Neural cell (in vitro differentiated cells): ENCODE measurements at regions not wholly inside any gene's neighbourhood (a gene's known extent, or its start where the extent isn't known, plus 50 kb on each side); places are given as distances from the start of the nearest gene placed in this dataset.

ENCODE experiments used
- H2AFZ ChIP-seq: fragments of 200-600, 300-800 bp; sonication (generic), shearing (Covaris generic); 2 replicates; pipeline ENCODE4 v1.6.0; 2014; ENCODE audit warnings: low read depth, mild to moderate bottlenecking, antibody characterized with exemption, low read length, moderate library complexity
- H3F3A ChIP-seq: fragments of 200-600 bp; shearing (Covaris generic); 2 replicates; pipeline ENCODE4 v1.6.1; 2016; ENCODE audit warnings: mild to moderate bottlenecking, moderate library complexity, mixed read lengths, antibody characterized with exemption, low read length; ENCODE audit not compliant: insufficient read depth, poor library complexity, severe bottlenecking
- H3K27ac ChIP-seq: fragments of 200-600, 300-800 bp; sonication (generic), shearing (Covaris generic); 2 replicates; pipeline ENCODE4 v1.5.1; 2014; ENCODE audit warnings: mild to moderate bottlenecking, low read length, moderate library complexity
- H3K27me3 ChIP-seq: fragments of 300-800, 200-600 bp; sonication (generic), shearing (Covaris generic); 2 replicates; pipeline ENCODE4 v1.6.0; 2014; ENCODE audit warnings: mild to moderate bottlenecking, low read depth, low read length, moderate library complexity; ENCODE audit not compliant: insufficient read depth
- H3K36me3 ChIP-seq: fragments of 300-800, 200-600 bp; sonication (generic), shearing (Covaris generic); 2 replicates; pipeline ENCODE4 v1.5.1; 2014; ENCODE audit warnings: mild to moderate bottlenecking, antibody characterized with exemption, low read length, moderate library complexity; ENCODE audit not compliant: insufficient read depth
- H3K4me2 ChIP-seq: fragments of 300-800, 200-600 bp; sonication (generic), shearing (Covaris generic); 2 replicates; pipeline ENCODE4 v1.6.0; 2014; ENCODE audit warnings: mild to moderate bottlenecking, low read length
- H3K4me3 ChIP-seq: fragments of 300-800, 200-600 bp; sonication (generic), shearing (Covaris generic); 2 replicates; pipeline ENCODE4 v1.5.1; 2014; ENCODE audit warnings: mild to moderate bottlenecking, low read length, moderate library complexity
- H3K79me2 ChIP-seq: fragments of 200-600 bp; shearing (Covaris generic); replicated peaks from 2 replicates; pipeline ENCODE4 v1.6.0; 2014; ENCODE audit warnings: mild to moderate bottlenecking, low read length, moderate library complexity; ENCODE audit not compliant: insufficient read depth
- H3K9ac ChIP-seq: fragments of 300-800, 200-600 bp; sonication (generic), shearing (Covaris generic); 2 replicates; pipeline ENCODE4 v1.6.1; 2016; ENCODE audit warnings: mild to moderate bottlenecking, low read length, mixed read lengths
- H3K9me2 ChIP-seq: fragments of 200-600 bp; shearing (Covaris generic); 2 replicates; pipeline ENCODE4 v1.6.1; 2016; ENCODE audit warnings: mild to moderate bottlenecking, low read length, mixed read lengths; ENCODE audit not compliant: insufficient read depth
- H3K9me3 ChIP-seq: fragments of 200-600, 300-800 bp; sonication (generic), shearing (Covaris generic); 2 replicates; pipeline ENCODE4 v1.6.1; 2016; ENCODE audit warnings: mild to moderate bottlenecking, mixed run types, low read length, moderate library complexity, mixed read lengths
- H4K20me1 ChIP-seq: fragments of 200-600 bp; shearing (Covaris generic); 2 replicates; pipeline ENCODE4 v1.6.1; 2016; ENCODE audit warnings: mild to moderate bottlenecking, mixed run types; ENCODE audit not compliant: insufficient read depth
- CTCF ChIP-seq: fragments of 450-650 bp; IDR thresholded peaks from 2 replicates; pipeline ENCODE4 v1.5.1; 2014; ENCODE audit warnings: antibody characterized with exemption, mild to moderate bottlenecking, moderate library complexity; ENCODE audit not compliant: poor library complexity, severe bottlenecking
- EP300 ChIP-seq: fragments of 450-650 bp; conservative IDR thresholded peaks from 2 replicates; pipeline ENCODE4 v1.6.1; 2014; ENCODE audit warnings: antibody characterized with exemption, mild to moderate bottlenecking, moderate library complexity; ENCODE audit not compliant: poor library complexity, severe bottlenecking
- EZH2 ChIP-seq: fragments of 200-600, 300-800 bp; shearing (Covaris generic), sonication (generic); IDR thresholded peaks from 2 replicates; pipeline ENCODE4 v1.6.1; 2014; ENCODE audit warnings: antibody characterized with exemption, low read length, borderline replicate concordance, mild to moderate bottlenecking; ENCODE audit not compliant: insufficient read depth, poor library complexity, severe bottlenecking
- MXI1 ChIP-seq: fragments of 450-650 bp; conservative IDR thresholded peaks from 2 replicates; pipeline ENCODE4 v1.6.1; 2014; ENCODE audit warnings: antibody characterized with exemption, mild to moderate bottlenecking; ENCODE audit not compliant: poor library complexity, severe bottlenecking
- POLR2AphosphoS5 ChIP-seq: IDR thresholded peaks from 2 replicates; pipeline ENCODE4 v1.6.1; 2012
- RAD21 ChIP-seq: fragments of 450-650 bp; conservative IDR thresholded peaks from 2 replicates; pipeline ENCODE4 v1.6.1; 2014; ENCODE audit warnings: antibody characterized with exemption, mild to moderate bottlenecking, moderate library complexity
- SMC3 ChIP-seq: fragments of 450-650 bp; conservative IDR thresholded peaks from 2 replicates; pipeline ENCODE4 v1.6.1; 2014; ENCODE audit warnings: antibody characterized with exemption, mild to moderate bottlenecking, moderate library complexity; ENCODE audit not compliant: poor library complexity
- TAF1 ChIP-seq: IDR thresholded peaks from 2 replicates; pipeline ENCODE4 v1.6.1; 2012; ENCODE audit warnings: low read depth
- TF ChIP-seq, protein P1 (sequence below): IDR thresholded peaks from 2 replicates; pipeline ENCODE4 v1.6.1; 2012; ENCODE audit warnings: borderline replicate concordance

DNA sequence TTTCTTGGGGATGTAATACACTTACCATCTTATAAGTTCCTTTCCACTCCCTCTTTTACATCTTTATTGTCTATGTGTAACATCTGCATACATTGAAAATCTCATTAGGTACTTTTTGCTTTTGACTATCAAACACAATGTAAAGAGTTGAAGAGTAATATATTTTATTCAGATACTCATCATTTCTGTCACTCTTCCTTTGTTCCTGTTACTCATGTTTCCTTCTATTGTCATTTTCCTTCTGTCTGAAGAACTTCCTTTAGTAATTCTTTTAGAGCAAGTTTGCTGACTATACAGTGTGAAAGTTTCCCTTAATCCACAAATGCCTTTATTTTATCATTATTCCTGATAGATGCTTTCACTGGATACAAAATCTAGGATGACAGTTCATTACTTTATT is 339.8 kb downstream of the SOX4 start:
- no peak overlapping the region for H3K4me3 ChIP-seq
- no peak overlapping the region for H3K9ac ChIP-seq
- no peaks in the 10 kb centered on the region for H3K9me3 ChIP-seq
- H4K20me1 ChIP-seq, result no peaks in the 10 kb centered on the region
- H3K9me2 ChIP-seq, result no peaks in the 10 kb centered on the region
- H3K36me3 ChIP-seq, result no peaks in the 10 kb centered on the region
- H3K4me2 ChIP-seq, result no peak overlapping the region
- H2AFZ ChIP-seq, result no peak overlapping the region
- H3K27ac ChIP-seq, result no peak overlapping the region
- no peaks in the 10 kb centered on the region for H3F3A ChIP-seq
- H3K27me3 ChIP-seq, result no peaks in the 10 kb centered on the region
- H3K79me2 ChIP-seq, result no peaks in the 10 kb centered on the region
- no peak for TF ChIP-seq POLR2AphosphoS5
- TF ChIP-seq EP300, result no peak
- TF ChIP-seq TAF1, result no peak
- TF ChIP-seq RAD21, result no peak
- TF ChIP-seq, protein P1, sequence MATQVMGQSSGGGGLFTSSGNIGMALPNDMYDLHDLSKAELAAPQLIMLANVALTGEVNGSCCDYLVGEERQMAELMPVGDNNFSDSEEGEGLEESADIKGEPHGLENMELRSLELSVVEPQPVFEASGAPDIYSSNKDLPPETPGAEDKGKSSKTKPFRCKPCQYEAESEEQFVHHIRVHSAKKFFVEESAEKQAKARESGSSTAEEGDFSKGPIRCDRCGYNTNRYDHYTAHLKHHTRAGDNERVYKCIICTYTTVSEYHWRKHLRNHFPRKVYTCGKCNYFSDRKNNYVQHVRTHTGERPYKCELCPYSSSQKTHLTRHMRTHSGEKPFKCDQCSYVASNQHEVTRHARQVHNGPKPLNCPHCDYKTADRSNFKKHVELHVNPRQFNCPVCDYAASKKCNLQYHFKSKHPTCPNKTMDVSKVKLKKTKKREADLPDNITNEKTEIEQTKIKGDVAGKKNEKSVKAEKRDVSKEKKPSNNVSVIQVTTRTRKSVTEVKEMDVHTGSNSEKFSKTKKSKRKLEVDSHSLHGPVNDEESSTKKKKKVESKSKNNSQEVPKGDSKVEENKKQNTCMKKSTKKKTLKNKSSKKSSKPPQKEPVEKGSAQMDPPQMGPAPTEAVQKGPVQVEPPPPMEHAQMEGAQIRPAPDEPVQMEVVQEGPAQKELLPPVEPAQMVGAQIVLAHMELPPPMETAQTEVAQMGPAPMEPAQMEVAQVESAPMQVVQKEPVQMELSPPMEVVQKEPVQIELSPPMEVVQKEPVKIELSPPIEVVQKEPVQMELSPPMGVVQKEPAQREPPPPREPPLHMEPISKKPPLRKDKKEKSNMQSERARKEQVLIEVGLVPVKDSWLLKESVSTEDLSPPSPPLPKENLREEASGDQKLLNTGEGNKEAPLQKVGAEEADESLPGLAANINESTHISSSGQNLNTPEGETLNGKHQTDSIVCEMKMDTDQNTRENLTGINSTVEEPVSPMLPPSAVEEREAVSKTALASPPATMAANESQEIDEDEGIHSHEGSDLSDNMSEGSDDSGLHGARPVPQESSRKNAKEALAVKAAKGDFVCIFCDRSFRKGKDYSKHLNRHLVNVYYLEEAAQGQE, result no peak
- TF ChIP-seq SMC3, result no peak
- no peak for TF ChIP-seq EZH2
- TF ChIP-seq CTCF, result no peak
- no peak for TF ChIP-seq MXI1

GRCh38 chr6:21935142-21935541 is 341.6 kb downstream of the SOX4 start:
- Histone ChIP-seq H4K20me1 (no peaks in the 10 kb centered on the region), H3K9me3 (no peaks in the 10 kb centered on the region), H3K27me3 (no peaks in the 10 kb centered on the region), H3K36me3 (no peaks in the 10 kb centered on the region), H3K79me2 (no peaks in the 10 kb centered on the region), H3F3A (no peaks in the 10 kb centered on the region), H3K4me2 (no peak overlapping the region), H2AFZ (no peak overlapping the region), H3K27ac (no peak overlapping the region), H3K4me3 (no peak overlapping the region), H3K9me2 (no peaks in the 10 kb centered on the region), H3K9ac (no peak overlapping the region)
- no peak for TF ChIP-seq POLR2AphosphoS5

- Histone ChIP-seq H3K9ac (no peak overlapping the region), H3K79me2 (no peaks in the 10 kb centered on the region), H3K4me2 (no peak overlapping the region), H3K4me3 (no peak overlapping the region), H2AFZ (no peak overlapping the region), H3K27me3 (no peaks in the 10 kb centered on the region), H4K20me1 (no peaks in the 10 kb centered on the region), H3K27ac (no peak overlapping the region), H3K9me3 (no peaks in the 10 kb centered on the region), H3K9me2 (no peaks in the 10 kb centered on the region), H3K36me3 (no peaks in the 10 kb centered on the region), H3F3A (no peaks in the 10 kb centered on the region)
- TF ChIP-seq TAF1, result no peak
- no peak for TF ChIP-seq MXI1
- TF ChIP-seq, protein P1, result no peak
- TF ChIP-seq SMC3, result no peak
- no peak for TF ChIP-seq EZH2
- TF ChIP-seq POLR2AphosphoS5, result no peak
- TF ChIP-seq CTCF, result no peak
- TF ChIP-seq RAD21, result no peak
- no peak for TF ChIP-seq EP300
These were observed 342.0 kb downstream of the SOX4 start for GRCh38 chr6:21935561-21936028.
